Immature natural killer cell (primary cell): ENCODE measurements at regions not wholly inside any gene's neighbourhood (a gene's known extent, or its start where the extent isn't known, plus 50 kb on each side); places are given as distances from the start of the nearest gene placed in this dataset.
"Not testable (repeated sequence)": the region's sequence is repeated elsewhere in the genome, so short reads cannot be mapped to it uniquely, and the experiment has no call there.

Experiments used
- DNase-seq, 3 donors: peaks; one replicate each; pipeline ENCODE4 v3.0.0; 2022; ENCODE audit warnings: mixed read lengths in 1 of 3
- H3K27ac Mint-ChIP-seq, 6 donors: one replicate each; pipeline ENCODE4 v1.8.0; 2020; ENCODE audit warnings: mixed read lengths in 6 of 6, mild to moderate bottlenecking in 5 of 6, inconsistent platforms in 4 of 6, moderate library complexity in 3 of 6
- H3K27me3 Mint-ChIP-seq, 3 donors: one replicate each; pipeline ENCODE4 v1.8.0; 2020 to 2021; ENCODE audit warnings: low read depth in 3 of 3, mild to moderate bottlenecking in 3 of 3, mixed read lengths in 3 of 3, moderate library complexity in 3 of 3, inconsistent platforms in 1 of 3
- H3K36me3 Mint-ChIP-seq, 3 donors: one replicate each; pipeline ENCODE4 v1.8.0; 2020; ENCODE audit warnings: mixed read lengths in 3 of 3, inconsistent platforms in 2 of 3, mild to moderate bottlenecking in 2 of 3
- H3K4me1 Mint-ChIP-seq, 2 donors: one replicate each; pipeline ENCODE4 v1.8.0; 2020; ENCODE audit warnings: inconsistent platforms in 2 of 2, mild to moderate bottlenecking in 2 of 2, mixed read lengths in 2 of 2, moderate library complexity in 1 of 2
- H3K4me3 Mint-ChIP-seq, 5 donors: one replicate each; pipeline ENCODE4 v1.8.0; 2020; ENCODE audit warnings: mild to moderate bottlenecking in 5 of 5, mixed read lengths in 5 of 5, inconsistent platforms in 3 of 5, moderate library complexity in 3 of 5
- H3K9me3 Mint-ChIP-seq, 6 donors: one replicate each; pipeline ENCODE4 v1.8.0; 2020; ENCODE audit warnings: mild to moderate bottlenecking in 6 of 6, mixed read lengths in 6 of 6, inconsistent platforms in 4 of 6, moderate library complexity in 3 of 6

DNA sequence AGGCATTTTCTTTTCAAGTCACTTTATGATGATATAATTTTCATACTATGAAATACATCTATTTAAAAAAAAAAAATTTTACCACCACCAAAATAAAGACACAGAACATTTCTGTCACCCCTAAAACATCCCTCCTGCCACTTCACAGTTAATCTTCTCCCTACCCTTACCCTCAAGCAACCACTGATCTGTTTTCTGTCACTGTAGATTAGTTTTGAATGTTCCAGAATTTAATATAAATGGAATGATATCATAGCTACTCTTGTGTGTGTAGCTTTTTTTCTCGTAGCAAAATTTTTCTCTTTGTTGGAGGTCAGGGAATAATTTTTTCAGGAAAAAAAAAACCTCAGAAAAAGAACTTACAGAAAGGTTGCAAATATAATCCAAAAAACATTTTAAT is 152.7 kb downstream of the RHOU start:
- H3K4me3 Mint-ChIP-seq = no peak overlapping the region
- peaks cover 0 to 15% (median 8%) of the 10 kb centered on the region in 3 donors for H3K27me3 Mint-ChIP-seq
- H3K36me3 Mint-ChIP-seq = no peaks in the 10 kb centered on the region
- no peaks in the 10 kb centered on the region for H3K9me3 Mint-ChIP-seq
- H3K4me1 Mint-ChIP-seq = no peaks in the 10 kb centered on the region
- no peak overlapping the region for H3K27ac Mint-ChIP-seq
- DNase-seq = no peak

DNA sequence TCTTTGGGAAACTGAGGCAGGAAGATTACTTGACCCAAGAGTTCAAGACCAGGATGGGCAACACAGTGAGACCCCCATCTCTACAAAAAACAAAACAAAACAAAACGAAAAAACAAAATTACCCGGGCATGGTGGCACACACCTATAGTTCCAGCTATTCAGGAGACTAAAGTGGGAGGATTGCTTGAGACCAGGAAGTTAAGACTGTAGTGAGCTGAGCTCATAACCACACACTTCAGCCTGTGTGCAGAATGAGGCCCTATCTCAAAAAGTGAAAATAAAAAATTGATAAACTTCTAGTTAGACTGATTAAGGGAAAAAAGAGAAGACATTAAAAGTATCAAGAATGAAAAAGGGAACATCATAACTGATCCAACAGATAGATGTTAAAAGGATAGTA is 154.0 kb downstream of the RHOU start:
- no peak overlapping the region for H3K27ac Mint-ChIP-seq
- no peak overlapping the region for H3K4me3 Mint-ChIP-seq
- H3K36me3 Mint-ChIP-seq = no peaks in the 10 kb centered on the region
- H3K9me3 Mint-ChIP-seq = no peaks in the 10 kb centered on the region
- DNase-seq = no peak
- peaks cover 0 to 12% (median 7%) of the 10 kb centered on the region in 3 donors for H3K27me3 Mint-ChIP-seq
- no peaks in the 10 kb centered on the region for H3K4me1 Mint-ChIP-seq

DNA sequence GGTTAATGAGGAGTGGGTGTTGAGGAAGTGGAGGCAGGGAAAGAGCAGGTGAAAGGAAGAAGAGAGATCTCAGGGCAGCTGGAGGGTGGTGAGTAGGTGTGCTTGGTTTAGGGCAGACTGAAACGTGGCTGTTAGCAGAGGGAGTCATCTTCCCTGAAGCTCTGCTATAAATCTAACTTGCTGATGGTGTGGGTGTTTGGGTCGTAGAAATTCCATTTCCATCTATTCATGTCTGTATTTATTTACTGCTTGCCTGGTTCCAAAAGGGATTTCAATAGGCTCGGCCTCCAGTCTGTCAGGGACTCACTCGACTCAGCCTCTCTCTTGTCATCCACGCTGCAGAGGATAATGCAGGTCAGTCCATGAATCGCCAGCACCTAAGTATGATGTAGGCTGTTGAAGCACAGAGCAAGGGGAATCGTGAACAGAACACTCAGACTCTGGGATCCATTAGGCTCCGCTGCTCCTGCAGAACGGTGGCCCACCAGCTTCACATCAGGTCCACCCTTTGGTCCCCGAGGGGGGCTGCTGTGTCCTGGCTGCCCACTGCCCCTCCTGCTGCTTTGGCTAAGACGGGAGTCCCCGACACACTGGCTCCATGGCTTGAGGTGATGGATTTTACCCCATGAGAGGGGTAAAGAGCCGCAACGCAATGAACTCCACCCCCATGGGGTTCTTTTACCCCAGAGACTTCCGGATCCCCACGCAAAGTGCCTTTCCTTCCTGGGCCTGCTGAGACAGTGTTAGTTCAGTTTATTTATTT is 156.2 kb downstream of the RHOU start:
- no peak for DNase-seq
- Mint-ChIP-seq H3K9me3 (no peaks in the 10 kb centered on the region), H3K36me3 (no peaks in the 10 kb centered on the region), H3K4me3 (no peak overlapping the region), H3K27me3 (peaks cover 0 to 10% (median 7%) of the 10 kb centered on the region in 3 donors), H3K4me1 (no peaks in the 10 kb centered on the region), H3K27ac (no peak overlapping the region)

DNA sequence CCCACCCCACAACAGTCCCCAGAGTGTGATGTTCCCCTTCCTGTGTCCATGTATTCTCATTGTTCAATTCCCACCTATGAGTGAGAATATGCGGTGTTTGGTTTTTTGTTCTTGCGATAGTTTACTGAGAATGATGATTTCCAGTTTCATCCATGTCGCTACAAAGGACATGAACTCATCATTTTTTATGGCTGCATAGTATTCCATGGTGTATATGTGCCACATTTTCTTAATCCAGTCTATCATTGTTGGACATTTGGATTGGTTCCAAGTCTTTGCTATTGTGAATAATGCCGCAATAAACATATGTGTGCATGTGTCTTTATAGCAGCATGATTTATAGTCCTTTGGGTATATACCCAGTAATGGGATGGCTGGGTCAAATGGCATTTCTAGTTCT is 156.9 kb downstream of the RHOU start:
- not testable (repeated sequence) for H3K4me3 Mint-ChIP-seq, H3K4me1 Mint-ChIP-seq, H3K27ac Mint-ChIP-seq, H3K36me3 Mint-ChIP-seq, H3K9me3 Mint-ChIP-seq, DNase-seq
- peaks cover 0 to 10% (median 7%) of the 10 kb centered on the region in 3 donors for H3K27me3 Mint-ChIP-seq

DNA sequence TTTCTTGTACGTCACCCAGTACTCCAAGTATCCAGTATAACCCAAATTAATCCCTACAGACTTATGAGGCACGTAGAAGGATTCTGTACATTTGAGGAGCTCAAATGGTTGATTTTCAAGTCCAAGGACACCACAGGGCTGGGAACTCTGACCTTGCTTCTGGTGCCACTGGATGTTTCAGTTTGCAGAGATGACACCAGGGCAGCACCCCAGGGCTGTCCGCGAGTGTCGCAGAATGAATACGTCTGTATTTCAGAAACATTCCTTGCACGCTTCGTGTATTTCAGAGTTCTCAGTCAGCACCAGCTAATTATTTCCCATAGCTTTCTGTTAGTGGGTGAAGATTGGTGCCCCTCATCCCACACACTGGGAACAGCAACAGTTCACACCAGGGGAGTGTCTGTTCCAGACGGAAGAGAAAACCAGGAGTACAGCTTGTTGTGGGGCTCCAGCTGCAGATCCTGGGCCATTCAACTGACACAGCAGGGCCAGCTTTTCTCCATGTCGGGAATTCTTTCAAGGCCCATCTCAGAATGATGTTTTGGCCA is 159.2 kb downstream of the RHOU start:
- peaks cover 1 to 9% (median 5%) of the 10 kb centered on the region in 3 donors for H3K27me3 Mint-ChIP-seq
- no peaks in the 10 kb centered on the region for H3K4me1 Mint-ChIP-seq
- no peak overlapping the region for H3K27ac Mint-ChIP-seq
- H3K36me3 Mint-ChIP-seq = no peaks in the 10 kb centered on the region
- H3K4me3 Mint-ChIP-seq = no peak overlapping the region
- DNase-seq = no peak
- no peaks in the 10 kb centered on the region for H3K9me3 Mint-ChIP-seq

DNA sequence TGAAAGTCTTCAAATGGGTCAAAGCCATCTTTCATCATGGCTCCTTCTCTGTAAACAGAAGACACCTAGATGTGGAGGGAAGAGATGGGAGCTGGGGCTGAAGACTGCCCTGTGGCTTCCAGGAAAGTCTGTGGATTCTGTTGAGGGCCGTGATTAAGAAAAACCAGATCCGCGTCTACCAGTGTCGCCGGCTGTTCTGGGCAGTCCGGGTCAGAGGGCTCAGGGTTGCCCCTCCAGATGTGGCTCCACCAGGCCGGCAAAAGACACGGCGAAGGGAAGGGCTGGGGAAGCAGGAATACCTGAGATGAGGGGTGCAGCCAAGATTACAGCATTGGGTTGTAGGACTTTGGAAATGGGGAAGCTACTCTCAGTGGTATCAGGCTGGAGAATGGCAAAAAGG is 162.6 kb downstream of the RHOU start:
- Mint-ChIP-seq H3K4me3 (no peak overlapping the region), H3K9me3 (no peaks in the 10 kb centered on the region), H3K27me3 (peaks cover 0 to 5% (median 1%) of the 10 kb centered on the region in 3 donors), H3K4me1 (no peaks in the 10 kb centered on the region), H3K36me3 (no peaks in the 10 kb centered on the region), H3K27ac (no peak overlapping the region)
- no peak for DNase-seq

DNA sequence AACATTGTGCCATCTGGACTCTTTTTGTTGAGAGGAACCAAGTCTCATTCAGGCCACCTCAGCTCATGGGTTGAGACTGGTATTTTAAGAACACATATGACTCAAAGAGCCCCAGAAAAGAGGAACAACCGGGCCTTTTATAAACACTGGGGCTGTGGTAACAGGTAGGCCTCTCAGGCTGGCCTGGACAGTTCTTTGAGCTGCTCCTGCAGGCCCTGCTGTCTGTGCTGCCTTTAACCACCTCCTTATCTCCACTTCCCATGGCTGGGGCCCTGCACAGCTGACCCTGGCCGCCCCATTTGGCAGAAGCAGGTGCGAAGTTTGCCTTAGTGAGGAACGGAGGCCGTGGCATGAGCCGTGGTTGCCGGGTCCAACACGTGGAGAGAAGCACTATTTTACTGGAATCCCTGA is 163.3 kb downstream of the RHOU start:
- Mint-ChIP-seq H3K9me3 (no peaks in the 10 kb centered on the region), H3K36me3 (no peaks in the 10 kb centered on the region), H3K27ac (no peak overlapping the region), H3K27me3 (peaks cover 0 to 6% (median 1%) of the 10 kb centered on the region in 3 donors), H3K4me1 (no peaks in the 10 kb centered on the region), H3K4me3 (no peak overlapping the region)
- no peak for DNase-seq

DNA sequence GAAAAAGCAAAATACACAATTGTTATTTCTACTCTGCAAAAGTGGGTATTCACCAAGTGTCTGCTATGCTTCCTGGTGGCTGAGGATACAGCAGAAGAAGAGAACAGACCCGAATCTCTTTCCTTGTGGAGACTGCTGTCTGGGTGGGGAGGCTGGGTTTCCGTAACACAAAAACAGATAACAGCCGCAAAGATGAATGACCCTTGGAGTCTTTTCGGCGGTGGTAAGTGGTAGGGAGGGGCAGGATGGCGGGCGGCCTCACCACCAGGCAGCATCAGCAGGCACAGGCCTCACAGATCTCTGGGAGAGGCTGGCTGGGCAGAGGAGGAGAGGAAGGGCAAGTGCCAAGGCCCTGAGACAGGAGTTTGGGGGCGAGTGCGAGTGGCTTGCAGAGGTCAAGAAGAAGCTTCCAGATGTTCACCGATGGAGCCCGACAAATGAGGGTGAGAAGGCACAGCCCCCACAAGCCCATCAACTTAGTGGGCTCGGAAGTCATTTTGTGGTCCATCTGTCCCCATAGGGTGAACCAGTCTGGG is 164.2 kb downstream of the RHOU start:
- H3K27me3 Mint-ChIP-seq = peaks cover 0 to 6% (median 1%) of the 10 kb centered on the region in 3 donors
- H3K27ac Mint-ChIP-seq = no peak overlapping the region
- H3K4me3 Mint-ChIP-seq = no peak overlapping the region
- no peak for DNase-seq
- no peaks in the 10 kb centered on the region for H3K9me3 Mint-ChIP-seq
- H3K36me3 Mint-ChIP-seq = no peaks in the 10 kb centered on the region
- H3K4me1 Mint-ChIP-seq = no peaks in the 10 kb centered on the region

DNA sequence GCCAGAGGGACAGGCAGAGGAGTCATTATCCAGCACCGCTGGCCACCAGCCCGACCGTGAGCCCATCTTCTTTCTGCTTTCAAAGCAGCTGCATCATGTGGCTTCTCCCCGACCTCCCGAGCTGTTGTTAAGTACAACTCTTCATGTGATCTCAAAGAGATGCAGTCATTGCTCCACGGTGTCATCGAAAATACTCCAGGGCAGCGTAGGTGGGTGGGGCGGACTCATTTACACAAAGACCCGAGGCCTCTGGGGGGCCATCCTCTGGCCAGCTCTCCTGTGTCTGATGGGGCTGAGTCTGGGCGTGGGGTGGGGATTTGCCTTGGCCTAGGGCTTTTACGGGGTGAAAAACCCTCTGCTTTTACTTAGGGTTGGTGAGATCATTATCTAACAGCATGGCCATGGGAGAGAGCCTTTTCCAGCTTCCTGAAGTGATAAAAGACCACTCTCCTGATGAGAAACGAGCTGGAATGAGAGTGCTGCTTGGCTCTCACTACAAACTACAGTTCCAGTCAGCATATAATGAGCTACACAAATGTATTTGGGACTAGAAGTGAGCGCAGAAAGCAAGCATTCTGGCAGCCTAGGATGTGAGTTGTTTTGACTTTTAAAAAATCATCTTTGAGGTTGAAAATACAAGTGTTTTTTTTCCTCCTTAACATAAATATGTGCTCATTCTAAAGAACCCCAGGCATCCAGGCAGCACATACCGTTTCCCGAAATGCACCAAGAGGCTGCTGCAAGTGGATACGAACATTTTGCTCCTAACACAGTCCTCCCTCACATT is 165.0 kb downstream of the RHOU start:
- H3K4me3 Mint-ChIP-seq = no peak overlapping the region
- no peak for DNase-seq
- no peaks in the 10 kb centered on the region for H3K36me3 Mint-ChIP-seq
- H3K27me3 Mint-ChIP-seq = peaks cover 0 to 6% (median 1%) of the 10 kb centered on the region in 3 donors
- no peaks in the 10 kb centered on the region for H3K4me1 Mint-ChIP-seq
- H3K9me3 Mint-ChIP-seq = no peaks in the 10 kb centered on the region
- H3K27ac Mint-ChIP-seq = no peak overlapping the region

DNA sequence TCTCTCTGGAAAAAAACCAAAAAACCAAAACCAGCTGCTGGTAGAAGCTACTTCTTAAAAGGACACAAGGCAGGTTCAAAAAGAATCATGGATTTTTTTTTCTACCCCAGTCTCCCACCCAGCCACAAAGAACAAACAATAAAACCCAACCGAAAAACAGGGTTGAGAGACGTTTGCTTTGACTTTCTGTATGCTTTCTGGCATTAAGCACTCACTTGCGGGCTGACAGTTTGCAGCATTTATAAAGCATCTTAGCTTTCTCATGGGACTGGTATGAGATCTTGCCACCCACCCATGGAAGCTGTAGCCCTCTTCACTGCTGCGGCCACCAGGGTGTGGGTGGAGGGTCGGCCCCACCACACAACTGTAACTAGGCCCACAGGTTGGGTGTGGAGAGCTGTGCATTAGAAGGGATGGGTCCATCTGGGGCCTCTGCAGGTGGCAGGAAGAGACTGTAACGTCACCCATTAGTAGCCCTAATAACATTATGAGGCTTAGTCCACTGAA is 165.7 kb downstream of the RHOU start:
- Mint-ChIP-seq H3K9me3 (no peaks in the 10 kb centered on the region), H3K27me3 (peaks cover 0 to 6% (median 1%) of the 10 kb centered on the region in 3 donors), H3K36me3 (no peaks in the 10 kb centered on the region)

DNA sequence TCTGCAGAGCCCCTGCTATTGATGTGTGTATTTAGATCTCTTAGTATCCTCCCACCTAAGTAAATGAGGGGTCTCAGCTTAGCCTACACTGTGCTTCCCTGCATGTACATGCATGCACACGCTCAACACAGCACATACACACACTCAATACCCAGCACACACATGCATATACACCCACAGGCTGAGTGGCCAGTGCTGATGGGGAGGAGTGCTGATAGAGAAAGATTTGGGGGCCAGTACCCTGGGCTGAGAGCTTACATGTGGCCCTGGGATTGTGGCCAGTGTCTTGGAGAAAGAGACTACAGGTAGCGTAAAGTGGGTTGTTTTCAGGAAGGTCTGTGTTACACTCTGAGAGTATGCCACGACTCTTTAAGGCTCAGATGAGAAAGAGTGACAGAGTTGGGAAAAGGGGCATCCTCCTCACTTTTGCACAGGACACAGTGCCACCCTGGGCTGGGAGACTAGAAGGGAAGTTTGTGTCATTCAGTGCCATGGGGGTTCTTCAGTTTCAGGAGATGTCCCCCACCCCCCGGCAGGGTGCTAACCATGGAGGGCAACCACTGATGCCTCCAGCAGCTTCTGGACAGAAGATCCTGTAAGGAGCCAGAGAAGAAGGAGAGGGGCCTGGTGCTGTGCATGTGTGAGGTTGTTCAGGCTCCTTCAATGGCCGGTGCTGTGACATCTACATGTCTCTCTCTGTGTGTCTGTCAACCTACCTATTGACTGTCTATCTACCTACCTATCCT is 166.8 kb downstream of the RHOU start:
- H3K27me3 Mint-ChIP-seq = peaks cover 0 to 6% (median 1%) of the 10 kb centered on the region in 3 donors

More for the DNA sequence above, 165.7 kb downstream of the RHOU start:
- Mint-ChIP-seq H3K4me3 (no peak overlapping the region), H3K27ac (no peak overlapping the region), H3K4me1 (no peaks in the 10 kb centered on the region)
- no peak for DNase-seq

DNA sequence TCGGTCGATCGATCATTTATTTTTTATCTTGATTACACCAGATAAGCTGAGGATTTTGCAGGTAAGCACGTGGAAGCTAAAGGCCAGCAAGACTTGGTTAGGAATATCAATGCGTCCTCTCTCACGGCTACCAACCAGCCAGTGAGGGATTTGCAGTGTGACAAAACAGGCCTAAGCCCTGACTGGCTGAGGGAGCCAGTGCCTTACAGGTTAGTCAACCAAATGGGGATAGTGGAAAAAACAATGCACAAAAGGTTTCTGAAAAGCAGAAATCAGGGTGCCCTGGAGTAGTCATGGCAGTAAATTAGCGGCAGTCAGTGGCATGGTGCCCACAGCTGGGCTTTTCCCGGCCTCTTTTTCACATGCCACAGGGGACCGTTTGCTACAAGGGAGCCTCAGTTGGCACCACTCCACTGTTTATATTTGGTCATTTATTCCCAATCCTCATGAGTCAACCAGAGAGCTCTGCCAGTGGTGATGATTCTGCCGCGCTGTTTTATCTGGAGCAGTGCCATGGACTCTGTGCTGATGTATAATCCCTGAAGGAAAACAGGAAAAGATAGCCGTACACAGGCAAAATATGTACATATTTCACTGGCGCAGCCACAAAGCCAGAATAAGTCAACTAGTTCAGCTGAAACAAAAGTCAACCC is 167.6 kb downstream of the RHOU start:
- Mint-ChIP-seq H3K9me3 (no peaks in the 10 kb centered on the region), H3K27me3 (peaks cover 0 to 6% (median 1%) of the 10 kb centered on the region in 3 donors), H3K36me3 (no peaks in the 10 kb centered on the region), H3K27ac (no peak overlapping the region), H3K4me1 (no peaks in the 10 kb centered on the region), H3K4me3 (no peak overlapping the region)
- no peak for DNase-seq

More for the DNA sequence above, 166.8 kb downstream of the RHOU start:
- DNase-seq = no peak
- H3K4me3 Mint-ChIP-seq = no peak overlapping the region
- H3K4me1 Mint-ChIP-seq = no peaks in the 10 kb centered on the region
- no peak overlapping the region for H3K27ac Mint-ChIP-seq
- no peaks in the 10 kb centered on the region for H3K36me3 Mint-ChIP-seq
- H3K9me3 Mint-ChIP-seq = no peaks in the 10 kb centered on the region

DNA sequence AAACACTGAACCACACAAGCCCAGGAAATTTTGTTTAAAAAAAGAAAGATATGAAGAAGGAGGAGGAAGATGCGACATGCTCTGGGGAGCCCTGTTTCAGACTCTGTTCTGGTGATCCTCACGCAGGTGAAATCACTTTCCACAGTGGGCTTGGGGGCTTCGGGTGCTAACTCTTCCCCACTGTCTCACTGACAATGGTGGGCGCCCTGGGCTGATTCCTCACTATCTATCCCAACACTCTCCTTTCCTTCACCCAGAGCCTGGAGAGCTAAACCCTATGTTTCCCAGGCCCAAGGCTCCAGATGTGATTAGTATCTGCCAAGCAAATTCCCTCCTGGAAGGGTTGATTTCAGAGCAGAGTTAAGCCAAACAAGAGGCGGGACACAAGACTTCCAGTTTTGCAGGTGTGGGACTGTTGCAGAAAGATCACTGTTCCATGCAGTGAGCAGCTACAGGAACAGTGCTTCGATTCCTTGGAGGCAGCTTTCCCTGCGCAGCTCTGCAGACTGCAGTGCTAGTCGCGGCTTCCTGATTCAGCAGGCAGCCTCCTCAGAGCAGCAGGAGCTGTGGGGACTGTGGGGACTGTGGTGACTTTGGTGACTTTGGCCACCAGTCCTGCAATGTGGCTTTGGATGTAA is 168.3 kb downstream of the RHOU start:
- Mint-ChIP-seq H3K4me3 (no peak overlapping the region), H3K9me3 (no peaks in the 10 kb centered on the region), H3K36me3 (no peaks in the 10 kb centered on the region), H3K27me3 (peaks cover 0 to 6% (median 0%) of the 10 kb centered on the region in 3 donors), H3K4me1 (no peaks in the 10 kb centered on the region), H3K27ac (no peak overlapping the region)
- DNase-seq = no peak
